HFF-Myc (cell line): ENCODE measurements at regions not wholly inside any gene's neighbourhood (a gene's known extent, or its start where the extent isn't known, plus 50 kb on each side); places are given as distances from the start of the nearest gene placed in this dataset.

Source experiments
- DNase-seq: peaks from one replicate; pipeline ENCODE4 v3.0.0-alpha.2; 2011; ENCODE audit warnings: low read depth; ENCODE audit errors: extremely low read depth
- H3K4me3 ChIP-seq: replicated peaks from 2 replicates; pipeline ENCODE4 v1.5.1; 2011; ENCODE audit warnings: low read depth, mild to moderate bottlenecking, control low read depth, low read length
- CTCF ChIP-seq: IDR thresholded peaks from 2 replicates; pipeline ENCODE4 v1.5.1; 2012; ENCODE audit warnings: mild to moderate bottlenecking, low read depth, low read length, control low read depth; ENCODE audit errors: missing control alignments

- H3K4me3 ChIP-seq, result no peak overlapping the region
- no peak for DNase-seq
- no peak for TF ChIP-seq CTCF
These were observed 89.8 kb downstream of the PDGFA start for GRCh38 chr7:429828-430180.

GRCh38 chr7:431041-431440 is 88.6 kb downstream of the PDGFA start:
- no peak overlapping the region for H3K4me3 ChIP-seq
- DNase-seq, result no peak
- TF ChIP-seq CTCF, result no peak

DNA sequence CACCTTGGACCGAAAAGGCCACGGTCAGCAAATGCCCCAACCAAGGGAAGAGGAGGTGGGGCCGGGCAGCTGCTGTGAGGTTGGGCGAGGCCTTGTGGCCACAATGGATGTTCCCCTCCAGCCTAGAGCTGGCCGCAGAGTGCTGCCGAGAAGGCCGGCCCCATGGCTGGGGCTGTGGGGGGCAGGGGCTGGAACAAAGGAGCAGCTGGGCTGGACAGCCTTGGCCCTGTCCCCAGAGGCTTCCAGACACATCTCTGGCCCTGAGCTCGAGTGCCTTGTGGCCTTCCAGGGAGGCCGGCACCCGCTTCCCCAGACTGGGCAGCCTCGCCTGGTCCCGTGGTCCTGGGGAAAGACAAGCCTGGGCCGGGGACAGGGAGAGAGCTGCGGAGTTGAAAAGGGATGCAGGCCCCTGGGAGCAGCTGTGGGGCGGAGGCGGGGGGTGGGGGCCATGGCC is 88.0 kb downstream of the PDGFA start:
- no peak for DNase-seq
- TF ChIP-seq CTCF, result no peak
- H3K4me3 ChIP-seq, result no peak overlapping the region

DNA sequence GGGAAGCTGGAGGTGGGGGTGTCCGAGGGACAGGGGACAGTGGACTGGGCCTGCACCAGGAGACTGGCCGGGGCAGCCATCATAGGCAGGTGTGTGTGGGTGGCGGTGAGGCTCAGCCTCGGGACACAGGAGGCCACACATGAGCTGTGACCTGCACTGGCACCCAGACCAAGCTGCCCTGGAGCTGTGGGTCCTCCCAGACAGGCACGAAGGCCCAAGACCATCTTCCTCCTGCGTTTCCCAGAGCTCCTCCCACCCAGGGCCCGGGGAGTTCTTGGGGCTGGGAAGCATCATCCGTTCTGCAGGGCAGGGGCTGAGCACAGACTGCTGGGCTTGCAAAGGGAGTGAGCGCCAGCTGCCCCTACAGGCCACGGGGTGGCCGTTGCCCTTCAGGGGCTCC is 87.4 kb downstream of the PDGFA start:
- no peak for DNase-seq
- H3K4me3 ChIP-seq, result no peak overlapping the region
- no peak for TF ChIP-seq CTCF

- no peak for TF ChIP-seq CTCF
- no peak overlapping the region for H3K4me3 ChIP-seq
- no peak for DNase-seq
These were observed 86.7 kb downstream of the PDGFA start for GRCh38 chr7:432933-433332.

- TF ChIP-seq CTCF, result no peak
- DNase-seq, result no peak
- no peak overlapping the region for H3K4me3 ChIP-seq
These were observed 86.1 kb downstream of the PDGFA start for GRCh38 chr7:433558-433957.

GRCh38 chr7:434891-435629 is 84.6 kb downstream of the PDGFA start:
- no peak for TF ChIP-seq CTCF
- no peak for DNase-seq
- H3K4me3 ChIP-seq, result no peak overlapping the region
